SIG-M5 treated with dmso at 0.1 percent for 504 hours (cell line): ENCODE measurements at regions not wholly inside any gene's neighbourhood (a gene's known extent, or its start where the extent isn't known, plus 50 kb on each side); places are given as distances from the start of the nearest gene placed in this dataset.

Experiments
- DNase-seq: peaks from one replicate; lab custom pipeline; 2025; ENCODE audit not compliant: unreplicated experiment; lab: John Stamatoyannopoulos, UW

- no peak for DNase-seq
Measured at GRCh38 chr7:22658031-22658430, 69.0 kb upstream of the IL6 start.

GRCh38 chr7:22657479-22657878 is 69.5 kb upstream of the IL6 start:
- no peak for DNase-seq

GRCh38 chr7:22655781-22656180 is 71.2 kb upstream of the IL6 start:
- DNase-seq, result no peak

GRCh38 chr7:22654831-22655230 is 72.2 kb upstream of the IL6 start:
- DNase-seq, result no peak

GRCh38 chr7:22653951-22654350 is 73.0 kb upstream of the IL6 start:
- DNase-seq, result no peak

- DNase-seq, result no peak
Measured at GRCh38 chr7:22651534-22652243, 75.3 kb upstream of the IL6 start.

GRCh38 chr7:22651036-22651435 is 76.0 kb upstream of the IL6 start:
- no peak for DNase-seq

GRCh38 chr7:22649686-22650085 is 77.3 kb upstream of the IL6 start:
- DNase-seq, result no peak

GRCh38 chr7:22647451-22648257 is 79.3 kb upstream of the IL6 start:
- DNase-seq, result no peak

- DNase-seq, result no peak
Measured at GRCh38 chr7:22645418-22646181, 81.4 kb upstream of the IL6 start.

- no peak for DNase-seq
Measured at GRCh38 chr7:22642454-22642853, 84.5 kb upstream of the IL6 start.

- no peak for DNase-seq
Measured at GRCh38 chr7:22640269-22640668, 86.7 kb upstream of the IL6 start.

GRCh38 chr7:22639396-22639795 is 87.6 kb upstream of the IL6 start:
- no peak for DNase-seq

- no peak for DNase-seq
Measured at GRCh38 chr7:22635349-22635748, 91.7 kb upstream of the IL6 start.

- no peak for DNase-seq
Measured at GRCh38 chr7:22633954-22634474, 93.0 kb upstream of the IL6 start.

- DNase-seq, result no peak
Measured at GRCh38 chr7:22633286-22633953, 93.6 kb upstream of the IL6 start.

- no peak for DNase-seq
Measured at GRCh38 chr7:22632674-22633073, 94.3 kb upstream of the IL6 start.

GRCh38 chr7:22631730-22632129 is 95.3 kb upstream of the IL6 start:
- DNase-seq, result no peak

- DNase-seq, result no peak
Measured at GRCh38 chr7:22630069-22630468, 96.9 kb upstream of the IL6 start.

GRCh38 chr7:22629056-22629455 is 97.9 kb upstream of the IL6 start:
- no peak for DNase-seq

- no peak for DNase-seq
Measured at GRCh38 chr7:22628112-22628511, 98.9 kb upstream of the IL6 start.
